Sigmoid colon (tissue), 6 donors: ENCODE measurements at regions not wholly inside any gene's neighbourhood (a gene's known extent, or its start where the extent isn't known, plus 50 kb on each side); places are given as distances from the start of the nearest gene placed in this dataset.

Experiments
- DNase-seq: peaks from one replicate; pipeline ENCODE4 v3.0.0-alpha.2; 2019
- H3K27ac ChIP-seq, 4 donors: fragments of 200-600 bp; sonication (generic); one replicate each; pipeline ENCODE4 v1.5.1; 2016 to 2019; ENCODE audit warnings: mild to moderate bottlenecking in 1 of 4
- H3K27me3 ChIP-seq, 3 donors: fragments of 200-600 bp; sonication (generic); one replicate each; pipeline ENCODE4 v1.5.1; 2019; ENCODE audit warnings: mild to moderate bottlenecking in 1 of 3
- H3K36me3 ChIP-seq, 4 donors: fragments of 200-600 bp; sonication (generic); one replicate each; pipeline ENCODE4 v1.5.1; 2016 to 2019
- H3K4me1 ChIP-seq, 4 donors: fragments of 200-600 bp; sonication (generic); one replicate each; pipeline ENCODE4 v1.5.1; 2017 to 2019
- H3K4me3 ChIP-seq, 4 donors: fragments of 200-600 bp; sonication (generic); one replicate each; pipeline ENCODE4 v1.5.1; 2017 to 2019; ENCODE audit warnings: mild to moderate bottlenecking in 2 of 4, moderate library complexity in 1 of 4
- H3K9me3 ChIP-seq, 4 donors: fragments of 200-600 bp in 3 of 4; sonication (generic) in 3 of 4; one replicate each; pipeline versions ENCODE4 v1.5.1 to v1.6.1; 2013 to 2019
- EP300 ChIP-seq, 4 donors: sonication (generic); formaldehyde crosslinking; IDR thresholded peaks; one replicate each; pipeline ENCODE4 v1.6.1; 2017; ENCODE audit warnings: antibody characterized with exemption in 4 of 4
- POLR2A ChIP-seq, 2 donors: fragments of 450-650 bp; IDR thresholded peaks; one replicate each; pipeline ENCODE4 v1.6.1; 2016; ENCODE audit warnings: antibody characterized with exemption in 2 of 2, mild to moderate bottlenecking in 2 of 2, moderate library complexity in 2 of 2
- POLR2AphosphoS5 ChIP-seq, 4 donors: sonication (generic); formaldehyde crosslinking; IDR thresholded peaks; one replicate each; pipeline ENCODE4 v1.6.1; 2017; ENCODE audit warnings: antibody characterized with exemption in 4 of 4
- WGBS, 2 donors: extraction: QIAGEN DNeasy Blood & Tissue Kit; methylation state at CpG; one replicate each; pipeline ENCODE4 v1.1.7; 2013; 5-methylcytosine and 5-hydroxymethylcytosine counted together
- intact Hi-C: fragments of 100-400 bp; cut with DNase I; formaldehyde crosslinking; loops from one replicate; pipeline ENCODE4 v1.15.1; 2023
- TF ChIP-seq, protein P1 (sequence below), 4 experiments: fragments of 450-650 bp in 3 of 4; fragments of 200-600 bp in 1 of 4; IDR thresholded peaks; one replicate each; pipeline ENCODE4 v1.5.1; 2016 to 2019; ENCODE audit warnings: antibody characterized with exemption in 4 of 4, mild to moderate bottlenecking in 3 of 4, moderate library complexity in 2 of 4
- donor health status: healthy with polysubstance abuse.
- donor health status: healthy.

- peak overlapping the region in 2 of 4 donors; percentile 57 to 67 for H3K27ac ChIP-seq
- peak; percentile 37 for DNase-seq
- TF ChIP-seq, protein P1, sequence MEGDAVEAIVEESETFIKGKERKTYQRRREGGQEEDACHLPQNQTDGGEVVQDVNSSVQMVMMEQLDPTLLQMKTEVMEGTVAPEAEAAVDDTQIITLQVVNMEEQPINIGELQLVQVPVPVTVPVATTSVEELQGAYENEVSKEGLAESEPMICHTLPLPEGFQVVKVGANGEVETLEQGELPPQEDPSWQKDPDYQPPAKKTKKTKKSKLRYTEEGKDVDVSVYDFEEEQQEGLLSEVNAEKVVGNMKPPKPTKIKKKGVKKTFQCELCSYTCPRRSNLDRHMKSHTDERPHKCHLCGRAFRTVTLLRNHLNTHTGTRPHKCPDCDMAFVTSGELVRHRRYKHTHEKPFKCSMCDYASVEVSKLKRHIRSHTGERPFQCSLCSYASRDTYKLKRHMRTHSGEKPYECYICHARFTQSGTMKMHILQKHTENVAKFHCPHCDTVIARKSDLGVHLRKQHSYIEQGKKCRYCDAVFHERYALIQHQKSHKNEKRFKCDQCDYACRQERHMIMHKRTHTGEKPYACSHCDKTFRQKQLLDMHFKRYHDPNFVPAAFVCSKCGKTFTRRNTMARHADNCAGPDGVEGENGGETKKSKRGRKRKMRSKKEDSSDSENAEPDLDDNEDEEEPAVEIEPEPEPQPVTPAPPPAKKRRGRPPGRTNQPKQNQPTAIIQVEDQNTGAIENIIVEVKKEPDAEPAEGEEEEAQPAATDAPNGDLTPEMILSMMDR (IDR thresholded peaks at IDR 0.05): no peak
- no peak for TF ChIP-seq POLR2AphosphoS5 (IDR thresholded peaks at IDR 0.05)
- TF ChIP-seq POLR2A (IDR thresholded peaks at IDR 0.05): no peak
- no peak for TF ChIP-seq EP300 (IDR thresholded peaks at IDR 0.05)
- H3K4me3 ChIP-seq: no peak overlapping the region
- intact Hi-C loops: no loop called here
- H3K27me3 ChIP-seq: no peaks in the 10 kb centered on the region
- 65 to 74% methylated on average over 4 of the region's 4 CpGs for WGBS, 2 donors
- H3K4me1 ChIP-seq: peaks cover 0 to 49% (median 40%) of the 10 kb centered on the region in 4 donors
- H3K9me3 ChIP-seq: no peaks in the 10 kb centered on the region
- no peaks in the 10 kb centered on the region for H3K36me3 ChIP-seq
Measured at GRCh38 chr2:238703053-238703415, 144.9 kb upstream of the TWIST2 start.

GRCh38 chr2:238703436-238703835 lies 144.4 kb upstream of the TWIST2 start:
- WGBS, 2 donors: 85 to 89% methylated on average over 9 of the region's 9 CpGs
- Histone ChIP-seq H3K4me1 (peaks cover 0 to 45% (median 38%) of the 10 kb centered on the region in 4 donors), H3K4me3 (no peak overlapping the region), H3K27ac (peak overlapping the region in 2 of 4 donors; percentile 57 to 67), H3K27me3 (no peaks in the 10 kb centered on the region), H3K36me3 (no peaks in the 10 kb centered on the region), H3K9me3 (no peaks in the 10 kb centered on the region)
- DNase-seq: no peak
- TF ChIP-seq POLR2AphosphoS5 (IDR thresholded peaks at IDR 0.05) (no peak), EP300 (IDR thresholded peaks at IDR 0.05) (no peak), POLR2A (IDR thresholded peaks at IDR 0.05) (no peak)
- TF ChIP-seq, protein P1 (IDR thresholded peaks at IDR 0.05): no peak
- intact Hi-C loops: no loop called here

GRCh38 chr2:238704471-238705225 lies 143.2 kb upstream of the TWIST2 start:
- no peaks in the 10 kb centered on the region for H3K36me3 ChIP-seq
- no peak overlapping the region for H3K4me3 ChIP-seq
- intact Hi-C loops: no loop called here
- H3K27ac ChIP-seq: no peak overlapping the region
- 74 to 83% methylated on average over 11 of the region's 11 CpGs for WGBS, 2 donors
- H3K9me3 ChIP-seq: no peaks in the 10 kb centered on the region
- TF ChIP-seq EP300 (IDR thresholded peaks at IDR 0.05): no peak
- TF ChIP-seq POLR2AphosphoS5 (IDR thresholded peaks at IDR 0.05): no peak
- no peak for TF ChIP-seq POLR2A (IDR thresholded peaks at IDR 0.05)
- TF ChIP-seq, protein P1 (IDR thresholded peaks at IDR 0.05): no peak
- no peaks in the 10 kb centered on the region for H3K27me3 ChIP-seq
- peaks cover 0 to 43% (median 39%) of the 10 kb centered on the region in 4 donors for H3K4me1 ChIP-seq
- DNase-seq: peak; percentile 56

- no peaks in the 10 kb centered on the region for H3K27me3 ChIP-seq
- TF ChIP-seq EP300 (IDR thresholded peaks at IDR 0.05): no peak
- no peak overlapping the region for H3K27ac ChIP-seq
- H3K4me3 ChIP-seq: no peak overlapping the region
- no peaks in the 10 kb centered on the region for H3K36me3 ChIP-seq
- peak; percentile 36 for DNase-seq
- 86 to 95% methylated on average over 8 of the region's 8 CpGs for WGBS, 2 donors
- peaks cover 0 to 43% (median 40%) of the 10 kb centered on the region in 4 donors for H3K4me1 ChIP-seq
- intact Hi-C loops: no loop called here
- H3K9me3 ChIP-seq: no peaks in the 10 kb centered on the region
Measured at GRCh38 chr2:238706163-238706562, 141.7 kb upstream of the TWIST2 start.

DNA sequence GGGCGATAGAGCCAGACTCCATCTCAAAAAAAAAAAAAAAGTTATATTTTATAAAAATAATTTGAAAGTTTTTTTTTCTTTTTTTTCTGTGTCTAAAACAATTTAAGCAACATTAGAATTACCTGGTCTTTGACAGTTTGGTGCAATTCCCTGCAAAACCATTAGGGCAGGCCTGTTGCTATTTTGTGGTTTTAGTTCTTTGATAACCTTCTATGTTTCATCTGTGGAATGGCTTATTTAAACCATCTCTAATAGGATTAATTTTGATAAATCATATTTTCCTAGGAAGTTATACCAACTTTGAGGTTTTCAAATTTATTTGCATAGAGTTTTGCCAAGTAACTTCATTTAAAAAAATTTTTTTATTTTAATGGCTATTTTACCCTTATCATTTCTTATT lies 141.2 kb upstream of the TWIST2 start:
- intact Hi-C loops: no loop called here
- WGBS, 2 donors: 86 to 89% methylated on average over 1 of the region's 1 CpG

More for the DNA sequence above, 141.2 kb upstream of the TWIST2 start:
- Histone ChIP-seq H3K27me3 (no peaks in the 10 kb centered on the region), H3K9me3 (no peaks in the 10 kb centered on the region), H3K36me3 (no peaks in the 10 kb centered on the region), H3K4me1 (peaks cover 0 to 39% (median 36%) of the 10 kb centered on the region in 4 donors), H3K27ac (no peak overlapping the region), H3K4me3 (no peak overlapping the region)
- no peak for TF ChIP-seq POLR2A (IDR thresholded peaks at IDR 0.05)
- no peak for DNase-seq
